GM23338 (cell line): ENCODE measurements at regions not wholly inside any gene's neighbourhood (a gene's known extent, or its start where the extent isn't known, plus 50 kb on each side); places are given as distances from the start of the nearest gene placed in this dataset.

ENCODE experiments used
- ATAC-seq: fragments of 200-7000 bp; cut with Tn5 transposase; 3 replicates; pipeline ENCODE4 v1.9.1; 2020
- DNase-seq: peaks from one replicate; pipeline ENCODE4 v3.0.0-alpha.2; 2015; ENCODE audit warnings: low spot score
- H2AFZ ChIP-seq: fragments of 200-600 bp; sonication (generic); 2 replicates; pipeline ENCODE4 v1.8.0; 2016; ENCODE audit warnings: antibody characterized with exemption, mild to moderate bottlenecking, moderate library complexity
- H3F3A ChIP-seq: fragments of 200-600 bp; sonication (generic); replicated peaks from 2 replicates; pipeline ENCODE4 v1.8.0; 2017; ENCODE audit warnings: antibody characterized with exemption, mixed run types, low read depth
- H3K27ac ChIP-seq: fragments of 200-600 bp; sonication (generic); 2 replicates; pipeline ENCODE4 v1.6.1; 2016; ENCODE audit warnings: low read depth
- H3K27me3 ChIP-seq: fragments of 200-600 bp; sonication (generic); 2 replicates; pipeline ENCODE4 v1.8.0; 2016; ENCODE audit warnings: mild to moderate bottlenecking, mixed run types, moderate library complexity; ENCODE audit not compliant: insufficient read depth
- H3K36me3 ChIP-seq: fragments of 200-600 bp; sonication (generic); 2 replicates; pipeline ENCODE4 v1.8.0; 2016; ENCODE audit warnings: mild to moderate bottlenecking; ENCODE audit not compliant: insufficient read depth
- H3K4me1 ChIP-seq: fragments of 200-600 bp; sonication (generic); 2 replicates; pipeline ENCODE4 v1.8.0; 2016; ENCODE audit warnings: mild to moderate bottlenecking, moderate library complexity; ENCODE audit not compliant: insufficient read depth
- H3K4me2 ChIP-seq: fragments of 200-600 bp; sonication (generic); 2 replicates; pipeline ENCODE4 v1.7.1; 2017; ENCODE audit warnings: mixed run types
- H3K4me3 ChIP-seq: fragments of 200-600 bp; sonication (generic); 2 replicates; pipeline ENCODE4 v1.6.1; 2016; ENCODE audit warnings: mixed run types
- H3K79me2 ChIP-seq: fragments of 200-600 bp; sonication (generic); replicated peaks from 2 replicates; pipeline ENCODE4 v1.8.0; 2017; ENCODE audit warnings: mild to moderate bottlenecking; ENCODE audit not compliant: insufficient read depth
- H3K9me2 ChIP-seq: fragments of 200-600 bp; sonication (generic); 2 replicates; pipeline ENCODE4 v1.8.0; 2017; ENCODE audit not compliant: insufficient read depth
- H4K20me1 ChIP-seq: fragments of 200-600 bp; sonication (generic); replicated peaks from 2 replicates; pipeline ENCODE4 v1.8.0; 2017; ENCODE audit warnings: mild to moderate bottlenecking; ENCODE audit not compliant: insufficient read depth
- H3K27ac Mint-ChIP-seq: 2 replicates; pipeline ENCODE4 v1.8.0; 2020; ENCODE audit warnings: inconsistent platforms, mild to moderate bottlenecking, moderate library complexity, mixed read lengths
- H3K27me3 Mint-ChIP-seq: 3 replicates; pipeline ENCODE4 v1.8.0; 2022; ENCODE audit warnings: low read depth, mild to moderate bottlenecking, moderate library complexity, mixed read lengths, inconsistent platforms; ENCODE audit not compliant: insufficient read depth, poor library complexity
- H3K36me3 Mint-ChIP-seq: 3 replicates; pipeline ENCODE4 v1.8.0; 2021; ENCODE audit warnings: low read depth, mild to moderate bottlenecking, inconsistent platforms, moderate library complexity, mixed read lengths
- H3K4me1 Mint-ChIP-seq: 3 replicates; pipeline ENCODE4 v1.8.0; 2020; ENCODE audit warnings: mild to moderate bottlenecking, inconsistent platforms, mixed read lengths
- H3K4me3 Mint-ChIP-seq: 3 replicates; pipeline ENCODE4 v1.8.0; 2021; ENCODE audit warnings: moderate library complexity, mild to moderate bottlenecking, inconsistent platforms, mixed read lengths
- H3K9me3 Mint-ChIP-seq: 3 replicates; pipeline ENCODE4 v1.8.0; 2020; ENCODE audit warnings: moderate library complexity, mild to moderate bottlenecking, inconsistent platforms, mixed read lengths
- CREB1 ChIP-seq: fragments of 250-450 bp; sonication (Bioruptor Pico); IDR thresholded peaks from 2 replicates; pipeline ENCODE4 v1.5.0; 2020; ENCODE audit warnings: low read depth, mild to moderate bottlenecking, moderate library complexity
- CTCF ChIP-seq, 2 experiments: fragments of 200-600 bp in 1 of 2; sonication (generic) in 1 of 2; conservative IDR thresholded peaks; 2 replicates each; pipeline versions ENCODE4 v1.5.1 to v1.6.1; 2016 to 2017; ENCODE audit warnings: antibody characterized with exemption in 2 of 2, low read depth in 2 of 2, mild to moderate bottlenecking in 2 of 2, moderate library complexity in 1 of 2
- ETS1 ChIP-seq: IDR thresholded peaks from 2 replicates; pipeline ENCODE4 v1.6.1; 2016; ENCODE audit warnings: antibody characterized with exemption
- EZH2 ChIP-seq: fragments of 200-600 bp; sonication (generic); IDR thresholded peaks from one replicate; pipeline ENCODE4 v1.8.0; 2017; ENCODE audit warnings: antibody characterized with exemption, mild to moderate bottlenecking, low read depth; ENCODE audit not compliant: unreplicated experiment
- EZH2phosphoT487 ChIP-seq: fragments of 200-600 bp; sonication (generic); IDR thresholded peaks from one replicate; pipeline ENCODE4 v1.8.1; 2018; ENCODE audit warnings: antibody characterized with exemption; ENCODE audit not compliant: unreplicated experiment
- JUNB ChIP-seq: IDR thresholded peaks from one replicate; pipeline ENCODE4 v1.6.1; 2016; ENCODE audit warnings: antibody characterized with exemption; ENCODE audit not compliant: unreplicated experiment
- NANOG ChIP-seq: IDR thresholded peaks from 2 replicates; pipeline ENCODE4 v1.6.1; 2016; ENCODE audit warnings: antibody characterized with exemption, borderline replicate concordance
- POLR2AphosphoS5 ChIP-seq: IDR thresholded peaks from 2 replicates; pipeline ENCODE4 v1.6.1; 2016; ENCODE audit warnings: antibody characterized with exemption, low read depth
- REST ChIP-seq: IDR thresholded peaks from one replicate; pipeline ENCODE4 v1.6.1; 2018; ENCODE audit warnings: antibody characterized with exemption; ENCODE audit not compliant: unreplicated experiment
- STAT1 ChIP-seq: IDR thresholded peaks from one replicate; pipeline ENCODE4 v1.6.1; 2016; ENCODE audit warnings: antibody characterized with exemption; ENCODE audit not compliant: unreplicated experiment
- ZNF114 ChIP-seq: fragments of 250-450 bp; sonication (Bioruptor Pico); IDR thresholded peaks from 2 replicates; pipeline ENCODE4 v1.5.0; 2020; ENCODE audit warnings: mild to moderate bottlenecking, moderate library complexity
- ZNF331 ChIP-seq: fragments of 250-450 bp; sonication (Bioruptor Pico); IDR thresholded peaks from 2 replicates; pipeline ENCODE4 v1.5.0; 2020; ENCODE audit warnings: low read depth, mild to moderate bottlenecking, moderate library complexity
- ZNF462 ChIP-seq: fragments of 250-450 bp; sonication (Bioruptor Pico); IDR thresholded peaks from 2 replicates; pipeline ENCODE4 v1.5.0; 2020; ENCODE audit warnings: mild to moderate bottlenecking, moderate library complexity

GRCh38 chr2:198873503-198874471, 584.0 kb downstream of the SATB2 start:
- H3K27ac ChIP-seq, result no peak overlapping the region
- ATAC-seq, result no peak
- H3K27me3 ChIP-seq, result no peaks in the 10 kb centered on the region
- Mint-ChIP-seq H3K4me3 (no peak overlapping the region), H3K27ac (no peak overlapping the region), H3K4me1 (no peaks in the 10 kb centered on the region), H3K36me3 (no peaks in the 10 kb centered on the region), H3K27me3 (no peaks in the 10 kb centered on the region), H3K9me3 (peaks cover 7% of the 10 kb centered on the region; the same call in 2 of the 3 replicates)
- H3K79me2 ChIP-seq, result no peaks in the 10 kb centered on the region
- no peaks in the 10 kb centered on the region for H3K4me1 ChIP-seq
- TF ChIP-seq REST, result no peak
- TF ChIP-seq CREB1 (CRISPR knock-in tag), result no peak
- TF ChIP-seq NANOG, result no peak
- no peak for TF ChIP-seq CTCF (conservative IDR thresholded peaks at IDR 0.05; ENCODE audit: low read depth in 2 of 2)
- no peak for TF ChIP-seq POLR2AphosphoS5
- TF ChIP-seq STAT1, result no peak
- TF ChIP-seq JUNB, result no peak
- no peak for TF ChIP-seq EZH2
- TF ChIP-seq ZNF462, result no peak
- TF ChIP-seq EZH2phosphoT487, result no peak
- TF ChIP-seq ZNF331 (CRISPR knock-in tag), result no peak
- no peak for TF ChIP-seq ETS1
- no peak for TF ChIP-seq ZNF114 (CRISPR knock-in tag)
- H3K9me2 ChIP-seq, result 0 out of 2 replicates have a peak, but pooled peaks cover 2% of the 10 kb centered on the region
- no peaks in the 10 kb centered on the region for H4K20me1 ChIP-seq
- H2AFZ ChIP-seq, result no peak overlapping the region
- no peaks in the 10 kb centered on the region for H3K36me3 ChIP-seq
- DNase-seq, result no peak
- H3K4me2 ChIP-seq, result no peak overlapping the region
- no peaks in the 10 kb centered on the region for H3F3A ChIP-seq
- no peak overlapping the region for H3K4me3 ChIP-seq
